ENCODE measurements at regions not wholly inside any gene's neighbourhood (a gene's known extent, or its start where the extent isn't known, plus 50 kb on each side); places are given as distances from the start of the nearest gene placed in this dataset.

- H4K20me1 ChIP-seq (ENCODE audit: control insufficient read depth, insufficient read depth), result no peaks in the 10 kb centered on the region
Observed at GRCh38 chr13:30826911-30827577, 79.0 kb upstream of the MEDAG start.

GRCh38 chr13:30827578-30827925 lies 78.5 kb upstream of the MEDAG start:
- no peaks in the 10 kb centered on the region for H3K79me2 ChIP-seq (ENCODE audit: control insufficient read depth, insufficient read depth, low read length)
- H2AFZ ChIP-seq (ENCODE audit: control insufficient read depth, low read depth, low read length), result no peak overlapping the region
- ATAC-seq (no peak), FAIRE-seq (no peak), DNase-seq (ENCODE audit: low read depth, low spot score) (no peak)
- H3K4me3 ChIP-seq, result no peak overlapping the region
- no peaks in the 10 kb centered on the region for H4K20me1 ChIP-seq (ENCODE audit: control insufficient read depth, insufficient read depth)
- H3K9ac ChIP-seq (ENCODE audit: control insufficient read depth, insufficient read depth, low read length), result no peak overlapping the region
- H3K36me3 ChIP-seq (ENCODE audit: control insufficient read depth in 2 of 2, insufficient read depth in 2 of 2, low read length in 1 of 2), result no peaks in the 10 kb centered on the region
- ChIA-PET RAD21 (ENCODE audit: unreplicated experiment) (no interaction called here), POLR2A (no interaction called here), SMC1A (ENCODE audit: uncharacterized antibody, unreplicated experiment) (no interaction called here), CTCF (interaction anchor here (1.1 kb wide), 1 partner anchor 38 kb away, joined by 3 read pairs; no protein-coding TSS in a partner anchor)
- no TSS peak for BruUV-seq (replicated peaks)
- H3K9me3 ChIP-seq (replicated peaks; ENCODE audit: control insufficient read depth, insufficient read depth, low read length), result no peaks in the 10 kb centered on the region
- in situ Hi-C loops (cut with MboI), result no loop called here
- WGBS (ENCODE audit: insufficient coverage, insufficient replicate concordance, low lambda C conversion rate, missing lambda C conversion rate), result 73% methylated on average over 3 of the region's 3 CpGs
- intact Hi-C loops (cut with micrococcal nuclease; ENCODE audit: unreplicated experiment), result no loop called here
- H3K27me3 ChIP-seq (replicated peaks in 1 of 2; ENCODE audit: control insufficient read depth in 2 of 2, insufficient read depth in 2 of 2, low read length in 1 of 2), result peaks cover 0 to 4% of the 10 kb centered on the region in 2 experiments; a peak in 3 of 4 replicates
- no peaks in the 10 kb centered on the region for H3K4me1 ChIP-seq (ENCODE audit: control insufficient read depth, insufficient read depth, low read length)
- H3K4me2 ChIP-seq (ENCODE audit: control insufficient read depth, insufficient read depth), result no peak overlapping the region
- no peak overlapping the region for H3K27ac ChIP-seq (ENCODE audit: control insufficient read depth, insufficient read depth)
- no peak for TF ChIP-seq SMAD1 (IDR thresholded peaks at IDR 0.05; ENCODE audit: low read depth, partially characterized antibody)
- TF ChIP-seq BCL3 (IDR thresholded peaks at IDR 0.05; ENCODE audit: borderline replicate concordance, insufficient read depth, low read depth, low read length, poor library complexity, severe bottlenecking), result no peak
- TF ChIP-seq, protein P1, sequence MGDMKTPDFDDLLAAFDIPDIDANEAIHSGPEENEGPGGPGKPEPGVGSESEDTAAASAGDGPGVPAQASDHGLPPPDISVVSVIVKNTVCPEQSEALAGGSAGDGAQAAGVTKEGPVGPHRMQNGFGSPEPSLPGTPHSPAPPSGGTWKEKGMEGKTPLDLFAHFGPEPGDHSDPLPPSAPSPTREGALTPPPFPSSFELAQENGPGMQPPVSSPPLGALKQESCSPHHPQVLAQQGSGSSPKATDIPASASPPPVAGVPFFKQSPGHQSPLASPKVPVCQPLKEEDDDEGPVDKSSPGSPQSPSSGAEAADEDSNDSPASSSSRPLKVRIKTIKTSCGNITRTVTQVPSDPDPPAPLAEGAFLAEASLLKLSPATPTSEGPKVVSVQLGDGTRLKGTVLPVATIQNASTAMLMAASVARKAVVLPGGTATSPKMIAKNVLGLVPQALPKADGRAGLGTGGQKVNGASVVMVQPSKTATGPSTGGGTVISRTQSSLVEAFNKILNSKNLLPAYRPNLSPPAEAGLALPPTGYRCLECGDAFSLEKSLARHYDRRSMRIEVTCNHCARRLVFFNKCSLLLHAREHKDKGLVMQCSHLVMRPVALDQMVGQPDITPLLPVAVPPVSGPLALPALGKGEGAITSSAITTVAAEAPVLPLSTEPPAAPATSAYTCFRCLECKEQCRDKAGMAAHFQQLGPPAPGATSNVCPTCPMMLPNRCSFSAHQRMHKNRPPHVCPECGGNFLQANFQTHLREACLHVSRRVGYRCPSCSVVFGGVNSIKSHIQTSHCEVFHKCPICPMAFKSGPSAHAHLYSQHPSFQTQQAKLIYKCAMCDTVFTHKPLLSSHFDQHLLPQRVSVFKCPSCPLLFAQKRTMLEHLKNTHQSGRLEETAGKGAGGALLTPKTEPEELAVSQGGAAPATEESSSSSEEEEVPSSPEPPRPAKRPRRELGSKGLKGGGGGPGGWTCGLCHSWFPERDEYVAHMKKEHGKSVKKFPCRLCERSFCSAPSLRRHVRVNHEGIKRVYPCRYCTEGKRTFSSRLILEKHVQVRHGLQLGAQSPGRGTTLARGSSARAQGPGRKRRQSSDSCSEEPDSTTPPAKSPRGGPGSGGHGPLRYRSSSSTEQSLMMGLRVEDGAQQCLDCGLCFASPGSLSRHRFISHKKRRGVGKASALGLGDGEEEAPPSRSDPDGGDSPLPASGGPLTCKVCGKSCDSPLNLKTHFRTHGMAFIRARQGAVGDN (IDR thresholded peaks at IDR 0.05), result no peak
- TF ChIP-seq PKNOX1 (IDR thresholded peaks at IDR 0.05), result no peak

More at GRCh38 chr13:30826911-30827577, 79.0 kb upstream of the MEDAG start:
- H3K4me1 ChIP-seq (ENCODE audit: control insufficient read depth, insufficient read depth, low read length), result no peaks in the 10 kb centered on the region
- no TSS peak for BruUV-seq (replicated peaks)
- intact Hi-C loops (cut with micrococcal nuclease; ENCODE audit: unreplicated experiment) (no loop called here), in situ Hi-C loops (cut with MboI) (no loop called here)
- H3K79me2 ChIP-seq (ENCODE audit: control insufficient read depth, insufficient read depth, low read length), result no peaks in the 10 kb centered on the region
- no peaks in the 10 kb centered on the region for H3K9me3 ChIP-seq (replicated peaks; ENCODE audit: control insufficient read depth, insufficient read depth, low read length)
- DNase-seq (ENCODE audit: low read depth, low spot score) (no peak), FAIRE-seq (no peak), ATAC-seq (no peak)
- RAD21 ChIA-PET (ENCODE audit: unreplicated experiment), result no interaction called here
- 73% methylated on average over 15 of the region's 15 CpGs for WGBS (ENCODE audit: insufficient coverage, insufficient replicate concordance, low lambda C conversion rate, missing lambda C conversion rate)
- H3K4me3 ChIP-seq, result no peak overlapping the region
- peaks cover 0 to 4% of the 10 kb centered on the region in 2 experiments; a peak in 3 of 4 replicates for H3K27me3 ChIP-seq (replicated peaks in 1 of 2; ENCODE audit: control insufficient read depth in 2 of 2, insufficient read depth in 2 of 2, low read length in 1 of 2)
- POLR2A ChIA-PET, result no interaction called here
- no peak overlapping the region for H2AFZ ChIP-seq (ENCODE audit: control insufficient read depth, low read depth, low read length)
- no peaks in the 10 kb centered on the region for H3K36me3 ChIP-seq (ENCODE audit: control insufficient read depth in 2 of 2, insufficient read depth in 2 of 2, low read length in 1 of 2)
- H3K27ac ChIP-seq (ENCODE audit: control insufficient read depth, insufficient read depth), result no peak overlapping the region
- TF ChIP-seq SREBF2 (IDR thresholded peaks at IDR 0.05; ENCODE audit: low read length) (no peak), JUND (IDR thresholded peaks at IDR 0.05; ENCODE audit: low read depth, low read length) (no peak), IKZF2 (IDR thresholded peaks at IDR 0.05) (no peak), USF1 (IDR thresholded peaks at IDR 0.05; ENCODE audit: borderline replicate concordance, extremely low read length, insufficient read depth, low read depth, low read length) (no peak), JUNB (IDR thresholded peaks at IDR 0.05) (no peak), TCF3 (IDR thresholded peaks at IDR 0.05; ENCODE audit: borderline replicate concordance, insufficient read depth, low read depth, low read length) (no peak), IKZF1 (conservative IDR thresholded peaks at IDR 0.05) (no peak), STAT3 (IDR thresholded peaks at IDR 0.05; ENCODE audit: low read depth, low read length) (no peak), MTA2 (IDR thresholded peaks at IDR 0.05; ENCODE audit: low read depth) (no peak)
- H3K9ac ChIP-seq (ENCODE audit: control insufficient read depth, insufficient read depth, low read length), result no peak overlapping the region
- CTCF ChIA-PET, result interaction anchor here (1.1 kb wide), 1 partner anchor 39 kb away, joined by 3 read pairs; no protein-coding TSS in a partner anchor
- SMC1A ChIA-PET (ENCODE audit: uncharacterized antibody, unreplicated experiment), result interaction anchor here (1.0 kb wide), 1 partner anchor 12 kb away, joined by 3 read pairs; no protein-coding TSS in a partner anchor
- no peak overlapping the region for H3K4me2 ChIP-seq (ENCODE audit: control insufficient read depth, insufficient read depth)

Measured in GM12878 (cell line).